T-cell (primary cell): ENCODE measurements at regions not wholly inside any gene's neighbourhood (a gene's known extent, or its start where the extent isn't known, plus 50 kb on each side); places are given as distances from the start of the nearest gene placed in this dataset.
"Not testable (repeated sequence)": the region's sequence is repeated elsewhere in the genome, so short reads cannot be mapped to it uniquely, and the experiment has no call there.

ENCODE experiments used
- ATAC-seq, 4 experiments: fragments of 200-7000 bp in 3 of 4; fragments of 150-1000 bp in 1 of 4; cut with Tn5 transposase; replicated peaks in 1 of 4; 1 replicate in 3 of 4; 2 replicates in 1 of 4; pipeline ENCODE4 v1.10.0; 2021; ENCODE audit warnings: moderate library complexity in 3 of 4, mild to moderate bottlenecking in 2 of 4, moderate number of reproducible peaks in 1 of 4
- CTCF ChIA-PET, 2 donors: fragments of 300-600 bp; sonication (Branson Sonifier 250); formaldehyde crosslinking; loops; one replicate each; lab custom pipeline; 2022; ENCODE audit warnings: antibody characterized with exemption in 2 of 2; lab: Charles Lee
- POLR2A ChIA-PET, 2 donors: fragments of 300-600 bp; sonication (Branson Sonifier 250); formaldehyde crosslinking; loops; one replicate each; lab custom pipeline; 2022; ENCODE audit warnings: antibody characterized with exemption in 2 of 2; lab: Charles Lee
- DNase-seq, 35 experiments: peaks; one replicate each; pipeline versions ENCODE4 v3.0.0 to v3.0.0-alpha.2; 2013 to 2023
- H3K27ac ChIP-seq: one replicate; pipeline ENCODE4 v1.5.1; 2013; ENCODE audit warnings: low read length
- H3K27me3 ChIP-seq, 2 experiments: replicated peaks in 1 of 2; 1 replicate in 1 of 2; 2 replicates in 1 of 2; pipeline versions ENCODE4 v1.6.1 to v1.7.0; 2013; ENCODE audit warnings: low read length in 1 of 2, mixed read lengths in 1 of 2; ENCODE audit not compliant: control insufficient read depth in 2 of 2, insufficient read depth in 2 of 2; ENCODE audit errors: extremely low read depth in 1 of 2
- H3K36me3 ChIP-seq, 2 donors: 1 replicate in 1 of 2; 2 replicates in 1 of 2; pipeline versions ENCODE4 v1.6.1 to v1.7.0; 2013; ENCODE audit warnings: low read length in 1 of 2; ENCODE audit not compliant: control insufficient read depth in 2 of 2, insufficient read depth in 1 of 2; ENCODE audit errors: extremely low read depth in 1 of 2
- H3K4me1 ChIP-seq, 2 experiments: 1 replicate in 1 of 2; 2 replicates in 1 of 2; pipeline versions ENCODE4 v1.6.1 to v1.7.0; 2013; ENCODE audit warnings: low read length in 2 of 2, mixed read lengths in 1 of 2; ENCODE audit not compliant: insufficient read depth in 2 of 2, control insufficient read depth in 1 of 2; ENCODE audit errors: extremely low read depth in 1 of 2
- H3K4me3 ChIP-seq, 2 donors: 1 replicate in 1 of 2; 2 replicates in 1 of 2; pipeline versions ENCODE4 v1.5.1 to v1.7.0; 2013; ENCODE audit warnings: mild to moderate bottlenecking in 2 of 2, low read length in 1 of 2, moderate library complexity in 1 of 2; ENCODE audit not compliant: control insufficient read depth in 1 of 2; ENCODE audit errors: extremely low read depth in 1 of 2
- H3K9me3 ChIP-seq: 2 replicates; pipeline ENCODE4 v1.7.0; 2013
- H3K27ac Mint-ChIP-seq, 2 donors: one replicate each; pipeline ENCODE4 v1.8.0; 2020 to 2021; ENCODE audit warnings: mild to moderate bottlenecking in 2 of 2, mixed read lengths in 2 of 2
- H3K27me3 Mint-ChIP-seq, 2 donors: one replicate each; pipeline ENCODE4 v1.8.0; 2021 to 2022; ENCODE audit warnings: mixed read lengths in 2 of 2
- H3K36me3 Mint-ChIP-seq: one replicate; pipeline ENCODE4 v1.8.0; 2021; ENCODE audit warnings: mixed read lengths
- H3K4me1 Mint-ChIP-seq, 3 donors: one replicate each; pipeline ENCODE4 v1.8.0; 2020 to 2022; ENCODE audit warnings: mixed read lengths in 3 of 3, mild to moderate bottlenecking in 1 of 3
- H3K4me3 Mint-ChIP-seq, 3 donors: one replicate each; pipeline ENCODE4 v1.8.0; 2020 to 2022; ENCODE audit warnings: mild to moderate bottlenecking in 3 of 3, mixed read lengths in 3 of 3, moderate library complexity in 3 of 3
- H3K9me3 Mint-ChIP-seq, 3 donors: one replicate each; pipeline ENCODE4 v1.8.0; 2020 to 2022; ENCODE audit warnings: mixed read lengths in 3 of 3
- WGBS: methylation state at CpG from one replicate; pipeline ENCODE4 v1.1.5; 2013; ENCODE audit warnings: missing lambda C conversion rate; ENCODE audit not compliant: insufficient coverage; 5-methylcytosine and 5-hydroxymethylcytosine counted together

GRCh38 chr9:18066608-18067007 is 407.3 kb upstream of the ADAMTSL1 start:
- H3K27ac Mint-ChIP-seq, H3K4me3 Mint-ChIP-seq, DNase-seq, CTCF ChIA-PET, H3K36me3 ChIP-seq, H3K36me3 Mint-ChIP-seq, ATAC-seq, H3K9me3 ChIP-seq, H3K9me3 Mint-ChIP-seq, H3K4me1 Mint-ChIP-seq, H3K27me3 Mint-ChIP-seq, H3K27ac ChIP-seq, H3K27me3 ChIP-seq, H3K4me1 ChIP-seq, POLR2A ChIA-PET, H3K4me3 ChIP-seq: not testable (repeated sequence)
- WGBS = no CpG with 5 or more reads among the region's 2 CpGs

- no peak for ATAC-seq
- no peak overlapping the region for H3K4me3 ChIP-seq
- Mint-ChIP-seq H3K4me3 (no peak overlapping the region), H3K4me1 (no peaks in the 10 kb centered on the region), H3K27ac (no peak overlapping the region), H3K9me3 (peaks cover 0 to 5% (median 4%) of the 10 kb centered on the region in 3 donors), H3K27me3 (no peaks in the 10 kb centered on the region), H3K36me3 (no peaks in the 10 kb centered on the region)
- no peak overlapping the region for H3K27ac ChIP-seq
- H3K27me3 ChIP-seq = no peaks in the 10 kb centered on the region
- H3K36me3 ChIP-seq = no peaks in the 10 kb centered on the region
- CTCF ChIA-PET = no interaction called here
- H3K4me1 ChIP-seq = no peaks in the 10 kb centered on the region
- 91% methylated on average over 4 of the region's 6 CpGs for WGBS
- no peak for DNase-seq
- no peaks in the 10 kb centered on the region for H3K9me3 ChIP-seq
- POLR2A ChIA-PET = no interaction called here
Observed at GRCh38 chr9:18067548-18068120, 406.3 kb upstream of the ADAMTSL1 start.

- H3K27me3 Mint-ChIP-seq = no peaks in the 10 kb centered on the region
- CTCF ChIA-PET = no interaction called here
- ATAC-seq (no peak), DNase-seq (no peak)
- H3K9me3 Mint-ChIP-seq = peaks cover 0 to 5% (median 4%) of the 10 kb centered on the region in 3 donors
- H3K4me3 Mint-ChIP-seq = no peak overlapping the region
- no peak overlapping the region for H3K27ac Mint-ChIP-seq
- no peak overlapping the region for H3K4me3 ChIP-seq
- H3K27ac ChIP-seq = no peak overlapping the region
- no peaks in the 10 kb centered on the region for H3K27me3 ChIP-seq
- no peaks in the 10 kb centered on the region for H3K9me3 ChIP-seq
- H3K4me1 Mint-ChIP-seq = no peaks in the 10 kb centered on the region
- no peaks in the 10 kb centered on the region for H3K4me1 ChIP-seq
- H3K36me3 ChIP-seq = no peaks in the 10 kb centered on the region
- POLR2A ChIA-PET = no interaction called here
- whole genome bisulfite sequencing = no CpG with 5 or more reads among the region's 3 CpGs
- no peaks in the 10 kb centered on the region for H3K36me3 Mint-ChIP-seq
Observed at GRCh38 chr9:18068900-18069299, 405.1 kb upstream of the ADAMTSL1 start.

GRCh38 chr9:18071651-18072060 is 402.3 kb upstream of the ADAMTSL1 start:
- POLR2A ChIA-PET = no interaction called here
- Mint-ChIP-seq H3K27ac (no peak overlapping the region), H3K36me3 (no peaks in the 10 kb centered on the region), H3K27me3 (no peaks in the 10 kb centered on the region), H3K9me3 (peaks cover 4 to 5% (median 5%) of the 10 kb centered on the region in 3 donors), H3K4me1 (no peaks in the 10 kb centered on the region), H3K4me3 (no peak overlapping the region)
- Histone ChIP-seq H3K4me1 (no peaks in the 10 kb centered on the region), H3K36me3 (no peaks in the 10 kb centered on the region), H3K27me3 (no peaks in the 10 kb centered on the region), H3K27ac (no peak overlapping the region), H3K9me3 (no peaks in the 10 kb centered on the region), H3K4me3 (no peak overlapping the region)
- no peak for DNase-seq
- CTCF ChIA-PET = no interaction called here
- WGBS = 100% methylated on average over 1 of the region's 6 CpGs
- ATAC-seq = no peak

- WGBS = 20% methylated on average over 1 of the region's 4 CpGs
- H3K4me1 Mint-ChIP-seq = no peaks in the 10 kb centered on the region
Observed at GRCh38 chr9:18073002-18073401, 401.0 kb upstream of the ADAMTSL1 start.

GRCh38 chr9:18074041-18074440 is 399.9 kb upstream of the ADAMTSL1 start:
- Histone ChIP-seq H3K27me3 (no peaks in the 10 kb centered on the region), H3K4me3 (no peak overlapping the region), H3K27ac (no peak overlapping the region), H3K9me3 (no peaks in the 10 kb centered on the region), H3K4me1 (no peaks in the 10 kb centered on the region), H3K36me3 (no peaks in the 10 kb centered on the region)
- no peaks in the 10 kb centered on the region for H3K4me1 Mint-ChIP-seq
- H3K27me3 Mint-ChIP-seq = no peaks in the 10 kb centered on the region
- H3K9me3 Mint-ChIP-seq = peaks cover 0 to 18% (median 0%) of the 10 kb centered on the region in 3 donors
- H3K36me3 Mint-ChIP-seq = no peaks in the 10 kb centered on the region
- ChIA-PET CTCF (no interaction called here), POLR2A (no interaction called here)
- 0% methylated on average over 2 of the region's 3 CpGs for WGBS
- H3K27ac Mint-ChIP-seq = no peak overlapping the region
- H3K4me3 Mint-ChIP-seq = no peak overlapping the region
- DNase-seq (no peak), ATAC-seq (no peak)

More at GRCh38 chr9:18073002-18073401, 401.0 kb upstream of the ADAMTSL1 start:
- Histone ChIP-seq H3K4me1 (no peaks in the 10 kb centered on the region), H3K4me3 (no peak overlapping the region), H3K27me3 (no peaks in the 10 kb centered on the region), H3K9me3 (no peaks in the 10 kb centered on the region), H3K27ac (no peak overlapping the region), H3K36me3 (no peaks in the 10 kb centered on the region)
- no peak overlapping the region for H3K27ac Mint-ChIP-seq
- ATAC-seq = no peak
- DNase-seq = no peak
- no peaks in the 10 kb centered on the region for H3K27me3 Mint-ChIP-seq
- H3K4me3 Mint-ChIP-seq = no peak overlapping the region
- ChIA-PET POLR2A (interaction anchor here in 1 of 2 donors (0.7 kb wide), 1 partner anchor 20 kb away, joined by 3 read pairs; no protein-coding TSS in a partner anchor), CTCF (no interaction called here)
- peaks cover 0 to 18% (median 0%) of the 10 kb centered on the region in 3 donors for H3K9me3 Mint-ChIP-seq
- no peaks in the 10 kb centered on the region for H3K36me3 Mint-ChIP-seq
